SU-DHL-6 (cell line): ENCODE measurements at regions not wholly inside any gene's neighbourhood (a gene's known extent, or its start where the extent isn't known, plus 50 kb on each side); places are given as distances from the start of the nearest gene placed in this dataset.

Experiments
- CTCF ChIP-seq: fragments of 200-600 bp; sonication (generic); IDR thresholded peaks from one replicate; pipeline ENCODE4 v1.5.1; 2017; ENCODE audit warnings: antibody characterized with exemption, mild to moderate bottlenecking, low read length, moderate library complexity; ENCODE audit not compliant: insufficient read depth, poor library complexity, severe bottlenecking
- EZH2phosphoT487 ChIP-seq: fragments of 200-600 bp; sonication (generic), shearing (Covaris generic); conservative IDR thresholded peaks from 2 replicates; pipeline ENCODE4 v1.6.1; 2018; ENCODE audit warnings: mild to moderate bottlenecking, antibody characterized with exemption, low read length, moderate library complexity, mixed read lengths

- TF ChIP-seq CTCF (no peak), EZH2phosphoT487 (no peak)
These were observed 267.6 kb downstream of the TFCP2L1 start for GRCh38 chr2:121017396-121017795.
